Mesenchymal stem cell (in vitro differentiated cells and primary cell): ENCODE measurements at regions not wholly inside any gene's neighbourhood (a gene's known extent, or its start where the extent isn't known, plus 50 kb on each side); places are given as distances from the start of the nearest gene placed in this dataset.

ENCODE experiments used
- DNase-seq: peaks from one replicate; pipeline ENCODE4 v3.0.0-alpha.2; 2013
- H2AFZ ChIP-seq: one replicate; pipeline ENCODE4 v1.6.1; 2013; ENCODE audit warnings: low read depth, mild to moderate bottlenecking, control low read depth, inconsistent platforms, low read length, moderate library complexity
- H2AK5ac ChIP-seq: 2 replicates; pipeline ENCODE4 v1.6.1; 2013; ENCODE audit warnings: low read length, moderate library complexity, mild to moderate bottlenecking, inconsistent platforms; ENCODE audit not compliant: severe bottlenecking
- H2BK120ac ChIP-seq: one replicate; pipeline ENCODE4 v1.6.1; 2013; ENCODE audit warnings: low read depth, mild to moderate bottlenecking, inconsistent platforms, low read length, moderate library complexity
- H2BK12ac ChIP-seq, 2 experiments: one replicate each; pipeline ENCODE4 v1.6.1; 2013; ENCODE audit warnings: inconsistent platforms in 2 of 2, low read length in 2 of 2, mild to moderate bottlenecking in 2 of 2, moderate library complexity in 2 of 2, control low read depth in 1 of 2
- H2BK15ac ChIP-seq: one replicate; pipeline ENCODE4 v1.6.1; 2013; ENCODE audit warnings: mild to moderate bottlenecking, low read depth, inconsistent platforms; ENCODE audit not compliant: poor library complexity, severe bottlenecking
- H2BK5ac ChIP-seq: 2 replicates; pipeline ENCODE4 v1.6.1; 2013; ENCODE audit warnings: low read depth, mild to moderate bottlenecking, low read length, control low read depth, inconsistent platforms; ENCODE audit not compliant: poor library complexity, severe bottlenecking
- H3K14ac ChIP-seq, 2 experiments: one replicate each; pipeline ENCODE4 v1.6.1; 2013; ENCODE audit warnings: inconsistent platforms in 2 of 2, low read length in 2 of 2, control low read depth in 1 of 2, mild to moderate bottlenecking in 1 of 2, moderate library complexity in 1 of 2
- H3K18ac ChIP-seq, 2 experiments: one replicate each; pipeline ENCODE4 v1.6.1; 2013; ENCODE audit warnings: inconsistent platforms in 2 of 2, low read length in 2 of 2, control low read depth in 1 of 2, low read depth in 1 of 2, mild to moderate bottlenecking in 1 of 2
- H3K23ac ChIP-seq, 2 experiments: one replicate each; pipeline ENCODE4 v1.6.1; 2013; ENCODE audit warnings: inconsistent platforms in 2 of 2, low read length in 2 of 2, mild to moderate bottlenecking in 2 of 2, moderate library complexity in 2 of 2, control low read depth in 1 of 2
- H3K27ac ChIP-seq: 2 replicates; pipeline ENCODE4 v1.5.1; 2013; ENCODE audit warnings: mild to moderate bottlenecking, moderate library complexity, low read length, control low read depth, inconsistent platforms; ENCODE audit not compliant: poor library complexity, severe bottlenecking
- H3K27me3 ChIP-seq, 2 experiments: 2 replicates each; pipeline versions ENCODE4 v1.6.1 to v1.7.0; 2013; ENCODE audit warnings: low read length in 2 of 2, mild to moderate bottlenecking in 2 of 2, moderate library complexity in 2 of 2, control low read depth in 1 of 2, inconsistent platforms in 1 of 2; ENCODE audit not compliant: control insufficient read depth in 1 of 2, insufficient read depth in 1 of 2
- H3K36me3 ChIP-seq, 2 experiments: 2 replicates each; pipeline versions ENCODE4 v1.6.1 to v1.7.0; 2013; ENCODE audit warnings: low read length in 2 of 2, control low read depth in 1 of 2, inconsistent platforms in 1 of 2, low read depth in 1 of 2, mild to moderate bottlenecking in 1 of 2; ENCODE audit not compliant: insufficient read depth in 2 of 2, control insufficient read depth in 1 of 2
- H3K4ac ChIP-seq, 2 experiments: one replicate each; pipeline ENCODE4 v1.6.1; 2013; ENCODE audit warnings: inconsistent platforms in 2 of 2, low read length in 2 of 2, mild to moderate bottlenecking in 2 of 2, moderate library complexity in 2 of 2, control low read depth in 1 of 2, low read depth in 1 of 2
- H3K4me1 ChIP-seq: 2 replicates; pipeline ENCODE4 v1.6.1; 2013; ENCODE audit warnings: low read depth, low read length, control low read depth; ENCODE audit not compliant: control insufficient read depth, insufficient read depth
- H3K4me2 ChIP-seq: 2 replicates; pipeline ENCODE4 v1.6.1; 2013; ENCODE audit warnings: low read length, mild to moderate bottlenecking, inconsistent platforms; ENCODE audit not compliant: poor library complexity, severe bottlenecking
- H3K4me3 ChIP-seq, 2 experiments: 2 replicates each; pipeline versions ENCODE4 v1.5.1 to v1.7.0; 2013; ENCODE audit warnings: low read length in 2 of 2, mild to moderate bottlenecking in 2 of 2, control low read depth in 1 of 2, low read depth in 1 of 2; ENCODE audit not compliant: insufficient read depth in 1 of 2
- H3K79me1 ChIP-seq: replicated peaks from 2 replicates; pipeline ENCODE4 v1.6.1; 2013; ENCODE audit warnings: mild to moderate bottlenecking, control low read depth, low read length, inconsistent platforms; ENCODE audit not compliant: poor library complexity, severe bottlenecking
- H3K9ac ChIP-seq: 2 replicates; pipeline ENCODE4 v1.7.0; 2013; ENCODE audit warnings: mild to moderate bottlenecking, low read length, moderate library complexity
- H3K9me3 ChIP-seq: 2 replicates; pipeline ENCODE4 v1.7.0; 2013; ENCODE audit warnings: mild to moderate bottlenecking, low read length; ENCODE audit not compliant: control insufficient read depth
- H4K8ac ChIP-seq: one replicate; pipeline ENCODE4 v1.6.1; 2013; ENCODE audit warnings: inconsistent platforms, mild to moderate bottlenecking, low read length, moderate library complexity
- H4K91ac ChIP-seq: one replicate; pipeline ENCODE4 v1.6.1; 2013; ENCODE audit warnings: mild to moderate bottlenecking, low read length, inconsistent platforms
- WGBS: methylation state at CpG from one replicate; pipeline ENCODE4 v1.1.7; 2013; ENCODE audit warnings: mixed read lengths; 5-methylcytosine and 5-hydroxymethylcytosine counted together

DNA sequence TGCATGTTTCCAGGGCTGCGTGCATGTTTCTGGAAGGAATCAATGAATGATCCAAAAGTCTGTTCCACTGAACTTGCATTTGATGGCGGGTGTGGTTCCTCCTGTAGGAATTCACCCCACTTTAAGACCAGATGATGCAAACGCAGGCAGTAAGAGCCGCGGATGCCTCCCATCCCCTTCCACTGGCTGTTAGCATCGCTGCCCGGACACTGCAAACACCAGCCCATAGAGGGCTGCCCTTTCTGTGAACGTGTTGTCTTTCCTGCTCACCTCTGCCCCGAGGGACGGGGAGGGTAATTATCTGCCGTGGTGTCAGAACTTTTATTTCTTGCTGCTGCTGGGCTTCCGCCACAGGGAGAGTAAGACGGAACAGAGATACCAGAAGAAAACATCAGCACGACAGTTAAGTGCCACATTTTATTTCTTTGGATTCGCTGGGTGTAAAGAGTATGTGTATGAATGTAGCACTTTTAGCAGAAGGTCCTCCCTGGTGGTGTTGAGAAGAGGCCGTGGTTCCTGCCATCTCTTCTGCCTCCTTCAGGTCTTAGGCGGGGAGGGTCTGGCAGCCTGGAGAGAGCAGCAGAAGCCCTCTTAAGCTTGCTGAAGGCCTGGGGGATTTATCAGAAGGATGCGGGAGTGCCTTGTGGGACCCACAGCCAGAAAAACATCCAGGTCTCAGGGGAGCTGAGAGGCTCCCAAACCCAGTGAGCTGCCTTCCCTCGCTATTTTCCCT, 53.2 kb upstream of the NECTIN1 start:
- Histone ChIP-seq H3K79me1 (no peaks in the 10 kb centered on the region), H3K9ac (no peak overlapping the region), H3K27ac (no peak overlapping the region), H3K4me2 (no peak overlapping the region), H3K36me3 (no peaks in the 10 kb centered on the region), H3K4me3 (no peak overlapping the region), H3K9me3 (peaks cover 20% of the 10 kb centered on the region), H3K14ac (no peak overlapping the region), H2BK5ac (no peak overlapping the region), H2BK120ac (no peak overlapping the region), H4K8ac (no peak overlapping the region), H2AFZ (no peak overlapping the region), H3K4me1 (no peaks in the 10 kb centered on the region), H4K91ac (no peak overlapping the region), H2BK12ac (no peak overlapping the region), H2AK5ac (no peak overlapping the region), H3K18ac (no peak overlapping the region), H2BK15ac (no peak overlapping the region), H3K23ac (no peak overlapping the region), H3K4ac (no peak overlapping the region), H3K27me3 (peaks cover 47 to 54% of the 10 kb centered on the region in 2 experiments)
- 68% methylated on average over 19 of the region's 19 CpGs for WGBS
- no peak for DNase-seq

DNA sequence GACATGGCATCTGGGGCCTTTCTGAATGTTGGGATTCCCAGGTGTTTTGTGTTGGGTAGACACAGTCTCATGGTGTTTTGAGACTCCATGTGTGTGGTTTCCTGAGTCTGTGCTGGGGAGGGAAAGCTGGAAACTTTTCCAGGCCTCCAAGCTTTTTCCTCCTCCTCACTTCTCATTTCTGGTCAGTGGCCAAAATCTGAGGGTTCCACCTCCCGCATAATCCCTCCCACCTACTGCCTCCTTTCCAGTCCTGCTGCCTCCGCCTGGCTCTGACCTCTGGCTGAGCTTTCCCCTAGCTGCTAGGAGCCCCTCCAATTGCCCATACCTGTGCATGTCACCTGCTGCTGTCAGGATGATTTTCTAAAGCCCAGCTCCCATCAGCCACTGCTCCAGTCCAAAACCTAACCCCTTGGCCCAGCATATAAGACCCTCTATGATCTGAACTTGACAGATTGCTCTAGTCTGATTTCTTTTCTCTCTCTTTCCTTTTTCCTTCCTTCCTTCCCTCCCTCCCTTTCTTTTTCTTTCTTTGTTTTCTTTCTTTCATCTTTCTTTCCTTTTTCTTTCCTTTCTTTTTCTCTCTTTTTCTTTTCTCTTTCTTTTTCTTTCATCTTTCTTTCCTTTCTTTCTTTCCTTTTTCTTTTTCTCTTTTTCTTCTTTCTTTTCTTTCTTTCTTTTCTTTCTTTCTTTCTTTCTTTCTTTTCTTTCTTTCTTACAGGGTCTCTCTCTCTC, 51.4 kb upstream of the NECTIN1 start:
- no peaks in the 10 kb centered on the region for H3K36me3 ChIP-seq
- no peak overlapping the region for H3K4ac ChIP-seq
- no peak overlapping the region for H3K14ac ChIP-seq
- H3K18ac ChIP-seq, result no peak overlapping the region
- H3K27me3 ChIP-seq, result peaks cover 44 to 63% of the 10 kb centered on the region in 2 experiments
- no peak for DNase-seq
- H2BK120ac ChIP-seq, result no peak overlapping the region
- H2BK5ac ChIP-seq, result no peak overlapping the region
- no peaks in the 10 kb centered on the region for H3K4me1 ChIP-seq
- H3K4me2 ChIP-seq, result no peak overlapping the region
- H2BK12ac ChIP-seq, result no peak overlapping the region
- no peak overlapping the region for H3K4me3 ChIP-seq
- no peak overlapping the region for H3K9ac ChIP-seq
- 78% methylated on average over 2 of the region's 2 CpGs for WGBS
- no peak overlapping the region for H2AK5ac ChIP-seq
- no peak overlapping the region for H2BK15ac ChIP-seq
- H3K9me3 ChIP-seq, result peaks cover 20% of the 10 kb centered on the region
- no peaks in the 10 kb centered on the region for H3K79me1 ChIP-seq
- H4K91ac ChIP-seq, result no peak overlapping the region
- H4K8ac ChIP-seq, result no peak overlapping the region
- H3K27ac ChIP-seq, result no peak overlapping the region
- H2AFZ ChIP-seq, result no peak overlapping the region
- no peak overlapping the region for H3K23ac ChIP-seq

GRCh38 chr11:119779195-119780071, 50.4 kb upstream of the NECTIN1 start:
- Histone ChIP-seq H3K23ac (no peak overlapping the region), H3K4ac (no peak overlapping the region), H3K9me3 (peaks cover 16% of the 10 kb centered on the region), H3K14ac (no peak overlapping the region), H2BK12ac (no peak overlapping the region), H3K18ac (no peak overlapping the region), H3K9ac (no peak overlapping the region), H2BK15ac (no peak overlapping the region), H3K4me2 (no peak overlapping the region), H2BK120ac (no peak overlapping the region), H2AFZ (no peak overlapping the region), H3K27ac (no peak overlapping the region), H3K4me3 (no peak overlapping the region), H2AK5ac (no peak overlapping the region), H2BK5ac (no peak overlapping the region), H3K4me1 (no peaks in the 10 kb centered on the region), H3K79me1 (no peaks in the 10 kb centered on the region), H3K36me3 (no peaks in the 10 kb centered on the region), H4K91ac (no peak overlapping the region), H3K27me3 (peaks cover 44 to 72% of the 10 kb centered on the region in 2 experiments), H4K8ac (no peak overlapping the region)
- WGBS, result 55% methylated on average over 20 of the region's 22 CpGs
- no peak for DNase-seq
